Activated T-cell treated with anti-CD3 and anti-CD28 coated beads for 1 hour (primary cell): ENCODE measurements at regions not wholly inside any gene's neighbourhood (a gene's known extent, or its start where the extent isn't known, plus 50 kb on each side); places are given as distances from the start of the nearest gene placed in this dataset.

Source experiments
- DNase-seq: peaks from one replicate; pipeline ENCODE4 v3.0.0-alpha.2; 2020; ENCODE audit warnings: low read depth

DNA sequence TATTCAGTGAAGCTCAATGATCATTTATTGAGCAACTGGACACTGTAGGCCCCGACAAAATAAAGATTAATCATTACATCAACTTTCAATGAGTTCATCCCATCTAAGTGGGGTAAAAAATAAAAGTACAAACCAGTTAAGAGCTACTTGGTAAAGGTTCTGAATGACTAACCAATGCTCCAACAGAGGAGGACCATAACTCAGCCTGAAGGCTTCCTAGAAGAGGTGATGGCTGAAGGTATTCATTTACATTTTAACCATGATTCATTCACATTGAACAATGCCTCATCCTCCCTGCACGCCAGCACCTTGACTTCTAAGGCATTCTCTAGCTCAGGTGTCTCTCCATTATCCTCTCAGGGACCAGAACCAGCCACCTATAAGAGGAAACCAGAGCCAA is 201.4 kb downstream of the ZNF462 start:
- DNase-seq, result no peak

DNA sequence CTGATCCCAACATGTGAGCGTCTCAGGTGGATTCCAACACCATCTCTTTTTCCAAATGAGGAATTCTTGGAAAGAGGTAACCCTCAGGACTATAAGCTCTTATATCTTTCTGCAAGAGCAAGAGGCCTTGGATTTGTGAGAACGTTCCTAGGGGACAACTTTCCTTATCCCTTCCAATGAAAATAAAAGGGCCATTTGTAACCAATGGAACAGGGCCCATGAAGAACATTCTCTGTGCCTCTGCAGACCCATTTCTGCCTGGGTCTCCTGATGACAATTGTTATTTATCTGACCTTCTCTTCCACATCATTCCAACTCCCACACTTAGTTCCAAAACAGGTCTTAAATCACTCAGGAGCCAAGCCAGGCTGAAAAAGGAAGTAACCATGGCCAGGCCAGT is 202.6 kb downstream of the ZNF462 start:
- no peak for DNase-seq

DNA sequence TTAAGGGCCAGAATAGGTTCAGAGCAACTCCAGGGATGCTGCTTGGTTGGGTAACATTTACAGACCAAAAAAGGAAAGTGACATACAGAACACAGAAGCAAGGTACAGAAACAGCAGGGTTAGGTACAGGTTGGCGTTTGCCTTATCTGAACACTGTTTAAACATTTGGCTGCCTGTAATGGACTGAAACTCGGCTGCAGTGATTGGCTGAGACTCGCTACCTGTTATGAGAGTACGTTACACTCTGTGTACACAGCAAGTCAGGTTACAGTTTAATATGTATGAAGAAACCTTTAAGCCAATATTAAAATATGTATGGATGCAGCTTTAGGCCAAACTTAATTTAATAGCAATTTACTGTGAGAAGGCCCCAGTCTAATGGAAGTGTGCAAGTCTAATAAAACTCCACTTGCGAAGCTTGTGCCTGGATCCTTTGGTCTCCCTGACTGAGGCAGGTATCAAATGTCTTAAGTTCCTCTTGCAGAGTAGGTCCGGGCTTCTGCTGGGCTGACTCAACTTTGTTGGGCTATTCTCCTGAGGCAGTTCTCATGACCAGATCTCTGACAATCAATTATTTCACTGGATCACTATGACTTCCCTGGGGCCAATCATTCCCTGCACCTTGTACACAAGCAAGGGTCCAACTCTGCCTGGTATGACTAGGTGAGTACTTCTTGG is 204.9 kb downstream of the ZNF462 start:
- no peak for DNase-seq

DNA sequence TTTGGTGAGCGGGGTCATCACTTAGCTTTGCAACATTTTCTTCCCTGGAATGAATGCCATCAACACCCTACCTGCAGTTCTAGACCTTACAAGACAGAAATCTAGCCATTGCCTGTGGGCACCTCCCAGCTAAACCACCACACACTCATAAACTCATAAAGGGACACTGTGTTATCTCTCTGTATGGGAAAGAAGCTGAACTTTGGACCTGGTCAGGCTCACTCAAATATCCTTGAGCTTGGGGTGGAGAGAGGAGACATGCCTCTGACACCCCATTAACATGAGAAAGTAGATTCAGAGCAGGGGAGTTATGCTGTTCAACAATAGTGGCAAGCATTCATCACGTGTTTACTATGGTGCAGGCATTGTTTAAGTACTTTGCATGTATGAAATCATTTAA is 205.6 kb downstream of the ZNF462 start:
- DNase-seq, result no peak

DNA sequence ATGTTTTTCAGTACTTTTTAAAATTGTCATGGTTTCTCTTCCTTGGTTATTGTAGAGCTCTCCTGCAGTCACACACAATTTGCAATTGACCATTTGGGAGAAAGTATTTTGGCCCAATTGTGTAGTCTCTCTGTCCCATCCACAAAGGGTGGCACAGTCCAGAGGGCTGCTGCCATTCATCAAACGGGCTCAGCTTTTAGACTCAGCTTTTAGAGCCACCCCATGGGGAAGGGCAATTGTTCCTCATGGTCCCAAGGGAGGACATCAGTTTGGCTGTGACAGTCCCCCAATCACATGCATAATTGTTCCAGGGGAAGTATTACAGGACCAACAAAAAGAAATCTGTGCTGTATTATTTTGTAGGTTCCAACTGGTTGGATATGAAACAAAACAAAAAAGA is 207.6 kb downstream of the ZNF462 start:
- no peak for DNase-seq

DNA sequence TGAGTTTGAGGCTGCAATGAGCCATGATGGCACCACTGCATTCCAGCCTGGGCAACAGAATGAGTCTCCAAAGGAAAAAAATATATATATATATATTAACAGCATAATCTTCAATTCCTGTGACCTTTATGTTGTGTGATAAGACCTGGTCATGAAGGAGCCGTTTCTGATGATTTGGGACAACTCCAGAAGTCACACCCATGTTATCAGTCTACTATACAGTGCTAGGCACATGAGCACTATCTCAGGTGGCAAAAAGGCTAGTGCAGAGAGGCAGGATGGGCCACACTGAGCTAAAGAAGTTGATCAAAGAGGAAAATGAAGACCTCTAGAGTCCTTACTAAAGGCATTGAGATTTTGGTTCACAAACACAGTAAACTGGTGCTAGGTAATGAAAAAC is 205.0 kb upstream of the RAD23B start:
- DNase-seq, result no peak

DNA sequence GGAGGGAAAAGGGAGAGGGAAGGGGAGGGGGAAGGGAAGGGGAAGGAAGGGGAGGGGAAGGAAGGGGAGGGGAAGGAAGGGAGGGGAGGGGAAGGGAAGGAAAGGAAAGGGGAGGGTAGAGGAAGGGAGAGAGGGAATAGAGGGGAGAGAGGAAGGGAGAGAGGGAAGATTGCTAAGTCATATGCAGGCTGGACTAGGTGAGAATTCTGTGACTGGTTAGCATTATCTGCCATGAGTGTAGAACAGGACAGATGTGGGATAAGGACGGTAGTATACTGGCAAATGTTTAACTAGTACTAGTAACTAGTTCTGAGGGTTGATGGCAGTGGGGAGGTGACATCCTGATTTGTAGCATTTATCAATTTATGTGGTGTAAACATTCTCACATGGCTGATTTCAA is 203.5 kb upstream of the RAD23B start:
- DNase-seq, result no peak

DNA sequence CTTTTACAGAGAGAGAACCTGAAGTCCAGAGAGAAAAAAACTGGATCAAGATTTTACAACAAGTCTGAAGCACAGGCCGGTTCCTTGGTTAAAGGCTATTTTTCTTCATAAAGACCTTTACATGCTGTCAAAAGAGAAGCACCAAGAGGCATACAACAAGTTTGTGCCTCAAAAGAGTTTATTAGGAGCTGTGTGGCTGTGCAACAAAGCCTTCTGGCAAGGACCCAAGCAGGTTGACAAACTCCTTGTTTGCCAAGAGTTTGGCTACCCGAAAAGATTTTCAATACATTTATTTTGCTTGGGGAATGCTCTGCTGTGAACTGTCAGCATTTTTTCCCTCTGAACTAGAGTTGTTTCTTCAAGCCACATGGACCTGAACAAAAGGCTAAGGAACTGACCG is 202.9 kb upstream of the RAD23B start:
- no peak for DNase-seq

DNA sequence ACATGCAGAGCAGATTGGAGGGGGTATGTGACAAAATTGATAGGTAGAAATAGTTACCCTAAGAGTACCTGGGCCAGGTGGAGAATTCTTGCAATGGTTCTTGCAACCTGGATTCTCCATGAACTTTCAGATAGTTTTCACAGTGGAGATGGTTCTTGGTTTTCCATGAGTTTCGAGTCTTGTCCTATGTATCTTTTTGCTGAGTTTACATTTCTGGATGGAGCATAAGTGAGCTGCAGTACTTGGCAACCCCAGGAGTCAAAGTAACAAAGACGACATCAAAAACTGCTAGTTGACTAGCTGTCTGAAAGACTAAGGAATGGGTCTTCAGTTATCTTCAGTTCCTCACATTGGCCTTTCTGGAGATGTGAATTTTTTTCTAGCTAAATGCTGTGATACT is 196.6 kb upstream of the RAD23B start:
- no peak for DNase-seq

DNA sequence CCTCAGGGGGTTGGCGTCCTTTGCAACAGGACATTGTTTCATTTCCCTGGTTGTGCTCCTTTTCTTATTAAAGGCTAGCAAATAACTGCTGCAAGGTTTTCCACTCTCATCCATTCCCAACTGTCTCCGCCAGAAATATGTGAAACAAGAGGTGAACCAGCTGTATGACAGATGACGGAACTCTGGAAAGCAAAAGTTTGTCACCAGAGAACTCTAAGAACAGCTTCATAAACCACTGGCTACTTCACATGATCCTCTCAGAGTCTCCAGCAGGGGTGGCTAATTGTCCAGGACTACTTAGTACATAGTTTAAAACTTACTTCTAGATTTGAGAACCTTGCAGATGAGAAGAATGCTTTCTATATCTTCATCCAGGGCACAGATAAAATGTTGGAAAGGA is 195.9 kb upstream of the RAD23B start:
- DNase-seq, result no peak

DNA sequence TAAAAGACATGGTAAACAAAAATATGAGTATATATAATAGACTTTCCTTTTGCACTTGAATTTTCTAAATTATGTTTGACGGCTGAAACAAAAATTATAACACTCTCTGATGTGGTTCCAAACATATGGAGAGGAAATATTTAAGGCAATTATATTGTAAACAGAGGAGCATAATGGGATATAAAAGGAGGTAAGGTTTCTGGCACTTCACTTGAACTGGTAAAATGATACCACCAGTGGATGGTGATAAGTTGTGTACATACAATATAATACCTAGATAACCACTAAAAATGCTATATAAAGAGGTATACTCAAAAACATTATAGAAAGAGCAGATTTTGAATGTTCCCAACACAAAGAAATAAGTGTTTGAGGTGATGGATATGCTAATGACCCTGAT is 192.9 kb upstream of the RAD23B start:
- DNase-seq, result no peak

DNA sequence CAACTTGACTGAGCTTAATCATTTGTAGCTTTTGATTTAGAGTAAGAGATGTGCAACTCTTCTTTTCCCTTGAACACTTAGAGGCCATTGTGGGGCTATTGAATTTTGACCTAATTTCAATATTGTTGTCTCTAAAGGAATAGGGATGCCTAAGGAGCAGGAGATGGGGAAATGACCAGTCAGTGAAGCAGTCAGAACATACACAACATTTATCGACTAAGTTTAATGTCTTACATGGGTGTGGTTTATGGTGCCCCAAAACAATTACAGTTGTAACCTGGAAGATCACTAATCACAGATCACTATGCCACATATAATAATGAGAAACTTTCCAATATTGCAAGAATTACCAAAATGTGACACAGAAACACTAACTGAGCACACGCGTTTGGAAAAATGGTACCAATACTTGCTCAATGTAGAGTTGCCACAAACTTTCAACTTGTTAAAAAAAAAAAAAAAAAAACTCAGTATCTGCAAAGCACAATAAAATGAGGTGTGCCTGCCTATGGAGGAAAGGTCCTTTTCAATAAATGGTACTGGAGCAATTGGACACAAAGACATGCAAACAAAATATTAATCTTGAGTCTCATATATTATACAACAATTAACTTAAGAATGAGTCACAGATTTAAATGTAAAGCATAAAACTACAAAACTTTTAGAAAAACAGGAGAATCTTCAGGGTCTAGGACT is 189.6 kb upstream of the RAD23B start:
- DNase-seq, result no peak

DNA sequence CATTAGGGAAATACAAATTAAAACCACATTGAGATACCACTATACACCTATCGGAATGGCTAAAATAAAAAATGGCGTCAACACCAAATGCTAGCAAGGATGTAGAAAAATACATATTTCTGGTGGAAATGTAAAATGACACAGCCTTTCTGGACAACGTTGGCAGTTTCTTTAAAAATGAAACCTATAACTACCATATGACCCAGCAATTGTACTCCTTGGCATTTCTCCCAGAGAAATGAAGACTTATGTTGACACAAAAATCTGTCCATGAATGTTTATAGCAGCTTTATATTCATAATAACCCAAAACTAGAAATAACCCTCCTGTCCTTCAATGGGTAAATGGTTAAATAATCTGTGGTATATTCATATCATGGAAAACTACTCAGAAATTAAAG is 188.7 kb upstream of the RAD23B start:
- no peak for DNase-seq

DNA sequence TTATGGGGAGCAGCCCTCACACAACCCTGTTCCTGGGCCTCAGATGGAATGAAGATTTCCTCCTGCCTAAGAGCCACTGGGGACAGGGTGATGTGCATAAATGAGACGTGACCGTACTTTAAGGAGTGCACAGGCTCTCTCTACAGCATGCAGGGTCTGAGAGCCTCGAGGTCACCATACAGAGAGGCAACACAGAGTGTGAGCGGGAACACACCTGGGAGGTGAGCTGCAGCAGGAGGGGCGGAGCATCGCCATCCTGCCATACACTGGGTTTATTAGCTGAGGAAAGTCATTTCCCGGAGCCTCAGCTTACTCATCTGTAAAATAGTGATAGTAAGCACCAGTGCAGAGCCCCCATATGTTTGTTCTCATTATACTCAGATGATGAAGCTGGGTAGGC is 182.5 kb upstream of the RAD23B start:
- DNase-seq, result no peak

DNA sequence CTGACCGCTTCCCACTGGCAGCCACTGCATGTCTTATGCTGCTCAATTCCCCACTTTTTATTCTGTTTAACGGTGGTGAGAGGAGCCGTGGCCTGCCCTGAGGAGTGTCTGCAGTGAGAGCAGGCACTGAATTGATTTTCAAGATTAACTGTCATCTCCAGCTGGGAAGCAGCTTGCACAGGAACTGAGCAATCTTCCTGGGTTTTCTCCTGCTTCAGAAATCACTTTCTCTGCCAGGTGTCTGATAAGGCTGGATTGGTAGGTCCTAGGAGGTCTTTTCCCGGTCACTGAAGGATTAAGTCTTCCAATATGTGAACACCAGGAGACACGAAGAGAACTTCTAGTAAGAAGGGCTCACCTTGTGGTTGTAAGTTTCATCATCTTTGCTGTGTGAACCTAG is 181.1 kb upstream of the RAD23B start:
- DNase-seq, result no peak

DNA sequence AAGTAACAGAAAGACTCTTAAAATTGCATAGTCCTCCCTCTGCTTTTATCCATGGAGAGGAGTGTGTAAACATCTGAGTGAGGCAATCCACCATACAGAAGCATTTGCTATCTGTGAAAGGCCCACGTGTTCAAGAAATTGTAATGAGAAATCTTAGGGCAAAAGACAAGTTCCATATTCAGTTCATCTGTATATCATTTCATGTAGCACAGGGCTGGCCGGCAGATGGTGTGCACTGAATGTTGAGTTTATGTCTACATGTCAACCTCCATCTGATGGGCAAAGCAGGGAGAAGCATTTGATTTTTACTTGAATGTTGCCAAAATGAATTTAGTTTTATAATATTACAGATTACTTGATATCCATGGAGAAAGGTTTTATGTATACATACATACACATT is 179.5 kb upstream of the RAD23B start:
- no peak for DNase-seq

DNA sequence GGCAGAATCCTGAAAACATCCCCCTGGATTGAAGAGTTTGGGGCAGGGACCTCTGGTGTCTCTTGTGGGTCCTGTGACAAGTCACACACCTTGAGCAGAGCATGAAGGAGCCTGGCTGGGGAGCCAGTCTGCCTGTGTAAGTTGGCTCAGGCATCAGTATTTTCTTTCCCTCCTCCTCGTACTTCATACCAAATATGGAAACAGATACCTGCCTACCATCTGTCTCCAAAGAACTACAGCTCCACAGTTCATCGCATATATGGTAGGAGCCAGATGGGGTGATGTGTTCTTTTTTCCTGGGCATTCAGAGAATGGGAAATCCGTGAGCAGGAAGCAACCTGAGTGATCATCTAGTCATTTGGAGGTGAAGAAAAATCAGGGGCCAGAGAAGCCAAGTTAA is 177.3 kb upstream of the RAD23B start:
- no peak for DNase-seq

DNA sequence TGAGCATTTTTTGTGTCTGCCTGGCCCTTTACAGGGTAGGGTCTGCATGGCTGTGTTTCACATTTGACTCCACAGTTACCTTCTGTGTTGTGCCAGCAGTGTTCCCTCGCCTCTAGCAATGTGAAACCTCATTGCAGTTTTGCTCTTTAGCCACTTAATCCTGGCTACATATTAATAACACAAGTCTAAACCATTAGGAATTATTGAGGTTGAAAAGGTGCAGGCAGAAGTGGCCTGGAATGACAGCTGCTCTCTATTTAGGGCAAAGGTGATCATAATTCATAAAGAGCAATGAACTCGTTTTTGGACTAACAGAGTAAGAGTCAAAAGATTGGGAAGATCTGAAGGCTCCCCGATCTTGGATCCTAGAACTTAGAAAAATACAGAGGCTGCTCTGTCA is 176.7 kb upstream of the RAD23B start:
- no peak for DNase-seq

DNA sequence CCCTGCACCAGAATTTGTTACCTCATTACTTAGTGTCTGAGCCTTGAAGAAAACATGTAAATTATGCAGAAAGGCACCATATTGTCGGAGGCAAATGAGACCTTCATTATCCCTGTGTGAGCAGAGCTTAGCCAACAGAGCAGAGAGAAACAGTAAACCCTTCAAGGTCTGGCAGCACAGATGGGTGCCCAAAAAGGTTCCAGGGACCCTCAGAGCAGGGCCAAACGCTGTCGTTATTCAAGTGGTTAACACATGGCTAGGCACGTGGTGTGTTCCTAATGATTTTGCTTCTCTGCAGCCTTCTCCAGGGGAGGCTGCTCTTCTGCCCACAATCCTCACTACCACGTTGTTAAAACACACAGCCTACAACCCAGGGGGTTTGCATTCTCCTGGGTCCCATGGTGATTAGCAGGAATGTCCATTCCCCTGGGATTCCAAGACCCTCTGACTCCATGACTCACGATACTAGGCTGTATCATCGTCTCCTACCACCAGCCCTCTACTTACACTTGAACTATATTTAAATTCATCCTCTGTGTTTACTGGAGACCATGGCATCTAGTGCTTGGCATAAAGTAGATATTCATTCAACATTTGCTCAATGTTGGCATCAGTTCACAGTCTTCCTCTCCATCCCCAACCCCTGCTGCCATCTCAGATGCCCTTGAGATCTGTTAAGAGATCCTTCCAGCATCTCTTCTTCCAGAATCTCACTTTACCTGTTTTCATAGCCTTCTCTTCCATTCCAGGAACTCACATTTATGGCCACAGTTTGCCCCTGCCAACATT is 174.5 kb upstream of the RAD23B start:
- no peak for DNase-seq

DNA sequence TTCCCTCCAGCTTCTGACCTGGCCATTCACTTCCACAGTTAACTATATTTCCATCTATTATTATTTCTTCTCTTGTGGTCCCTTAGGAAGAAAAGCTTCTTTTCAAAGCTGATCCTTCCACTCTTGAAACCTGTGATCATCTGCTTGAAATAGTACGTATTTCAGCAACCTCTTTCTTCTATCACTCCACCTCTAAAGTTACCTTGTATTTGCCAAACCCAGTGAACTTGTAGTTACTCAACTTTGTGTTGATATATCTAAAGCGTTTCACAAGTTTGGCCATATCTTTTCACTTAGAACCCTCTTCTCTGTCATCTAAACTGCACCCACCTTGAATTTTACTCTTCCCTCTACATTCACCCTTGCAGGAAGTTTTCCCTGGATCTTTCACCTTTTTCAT is 173.8 kb upstream of the RAD23B start:
- DNase-seq, result no peak

DNA sequence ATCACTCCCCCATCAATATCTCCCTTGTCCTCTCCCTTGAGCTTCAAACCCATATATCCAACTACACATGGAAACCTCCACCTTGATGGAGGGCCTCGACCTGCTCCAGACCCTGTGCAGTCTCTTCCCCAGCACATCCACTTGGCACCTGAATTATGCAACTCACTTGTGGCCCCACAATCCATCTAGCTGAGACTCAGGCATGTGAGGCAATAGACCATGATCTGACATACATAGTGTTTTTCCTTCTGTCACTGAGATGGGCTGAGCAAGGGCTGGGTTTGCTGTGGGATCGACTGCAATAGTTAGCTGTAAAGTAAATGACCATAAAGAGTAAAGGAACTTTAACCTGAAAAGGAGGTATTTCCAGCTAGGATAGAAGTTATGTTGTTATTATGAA is 172.9 kb upstream of the RAD23B start:
- no peak for DNase-seq

DNA sequence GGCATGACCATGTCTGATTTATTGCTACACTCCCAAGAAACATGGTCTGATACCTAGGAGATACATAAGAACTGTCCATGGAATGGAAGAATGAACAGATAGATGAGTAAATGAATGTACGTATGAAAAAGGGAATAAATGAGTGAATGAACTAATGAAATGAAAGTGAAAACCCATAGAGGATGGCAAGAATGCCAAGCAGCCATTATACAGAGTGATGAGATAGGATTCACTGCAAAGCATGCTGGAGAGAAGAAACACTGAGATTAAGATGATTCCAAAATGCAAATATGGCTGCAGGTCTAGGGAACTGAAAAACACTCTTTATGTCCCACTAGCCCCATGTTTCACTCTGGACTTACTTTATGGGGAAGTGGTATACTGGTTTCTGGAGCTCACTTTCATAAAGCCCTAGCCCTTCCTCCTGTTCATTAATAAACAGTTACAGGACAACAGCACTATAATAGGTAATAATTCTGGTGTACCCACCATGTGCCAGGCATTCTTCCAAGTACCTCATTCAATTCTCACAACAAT is 170.3 kb upstream of the RAD23B start:
- DNase-seq, result no peak
